ENCODE measurements at regions not wholly inside any gene's neighbourhood (a gene's known extent, or its start where the extent isn't known, plus 50 kb on each side); places are given as distances from the start of the nearest gene placed in this dataset.
"Not testable (repeated sequence)": the region's sequence is repeated elsewhere in the genome, so short reads cannot be mapped to it uniquely, and the experiment has no call there.

- Histone ChIP-seq H3K9me3 (ENCODE audit: low read depth, low read length) (no peaks in the 10 kb centered on the region), H3K4me1 (ENCODE audit: insufficient read depth, low read length) (peaks cover 6% of the 10 kb centered on the region), H3K27me3 (ENCODE audit: insufficient read depth, low read length) (peaks cover 23% of the 10 kb centered on the region), H3K4me3 (ENCODE audit: low read length) (no peak overlapping the region)
Measured at GRCh38 chr7:26083113-26083512, 68.9 kb upstream of the NFE2L3 start.

GRCh38 chr7:26084418-26084817 lies 67.6 kb upstream of the NFE2L3 start:
- Histone ChIP-seq H3K4me1 (ENCODE audit: insufficient read depth, low read length) (peaks cover 4% of the 10 kb centered on the region), H3K9me3 (ENCODE audit: low read depth, low read length) (no peaks in the 10 kb centered on the region)

GRCh38 chr7:26085771-26086170 lies 66.2 kb upstream of the NFE2L3 start:
- Histone ChIP-seq H3K4me3 (ENCODE audit: low read length) (no peak overlapping the region), H3K4me1 (ENCODE audit: insufficient read depth, low read length) (peaks cover 8% of the 10 kb centered on the region), H3K9me3 (ENCODE audit: low read depth, low read length) (no peaks in the 10 kb centered on the region), H3K27me3 (ENCODE audit: insufficient read depth, low read length) (no peaks in the 10 kb centered on the region)

More at GRCh38 chr7:26084418-26084817, 67.6 kb upstream of the NFE2L3 start:
- Histone ChIP-seq H3K4me3 (ENCODE audit: low read length) (no peak overlapping the region), H3K27me3 (ENCODE audit: insufficient read depth, low read length) (peaks cover 10% of the 10 kb centered on the region)

- H3K4me1 ChIP-seq (ENCODE audit: insufficient read depth, low read length) = peaks cover 10% of the 10 kb centered on the region
- no peak overlapping the region for H3K4me3 ChIP-seq (ENCODE audit: low read length)
- no peaks in the 10 kb centered on the region for H3K27me3 ChIP-seq (ENCODE audit: insufficient read depth, low read length)
- no peaks in the 10 kb centered on the region for H3K9me3 ChIP-seq (ENCODE audit: low read depth, low read length)
Measured at GRCh38 chr7:26087321-26088091, 64.5 kb upstream of the NFE2L3 start.

GRCh38 chr7:26089469-26089868 lies 62.5 kb upstream of the NFE2L3 start:
- peaks cover 10% of the 10 kb centered on the region for H3K4me1 ChIP-seq (ENCODE audit: insufficient read depth, low read length)
- not testable (repeated sequence) for H3K27me3 ChIP-seq (ENCODE audit: insufficient read depth, low read length); H3K4me3 ChIP-seq (ENCODE audit: low read length); H3K9me3 ChIP-seq (ENCODE audit: low read depth, low read length)

GRCh38 chr7:26090927-26091519 lies 61.0 kb upstream of the NFE2L3 start:
- Histone ChIP-seq H3K4me1 (ENCODE audit: insufficient read depth, low read length) (peaks cover 10% of the 10 kb centered on the region), H3K27me3 (ENCODE audit: insufficient read depth, low read length) (no peaks in the 10 kb centered on the region), H3K9me3 (ENCODE audit: low read depth, low read length) (no peaks in the 10 kb centered on the region), H3K4me3 (ENCODE audit: low read length) (no peak overlapping the region)

- Histone ChIP-seq H3K27me3 (ENCODE audit: insufficient read depth, low read length) (no peaks in the 10 kb centered on the region), H3K4me1 (ENCODE audit: insufficient read depth, low read length) (peaks cover 15% of the 10 kb centered on the region), H3K4me3 (ENCODE audit: low read length) (no peak overlapping the region), H3K9me3 (ENCODE audit: low read depth, low read length) (no peaks in the 10 kb centered on the region)
Measured at GRCh38 chr7:26091933-26092332, 60.1 kb upstream of the NFE2L3 start.

GRCh38 chr7:26093023-26093422 lies 59.0 kb upstream of the NFE2L3 start:
- Histone ChIP-seq H3K4me1 (ENCODE audit: insufficient read depth, low read length) (peaks cover 24% of the 10 kb centered on the region), H3K9me3 (ENCODE audit: low read depth, low read length) (no peaks in the 10 kb centered on the region), H3K27me3 (ENCODE audit: insufficient read depth, low read length) (no peaks in the 10 kb centered on the region), H3K4me3 (ENCODE audit: low read length) (no peak overlapping the region)

- Histone ChIP-seq H3K4me1 (ENCODE audit: insufficient read depth, low read length) (peaks cover 24% of the 10 kb centered on the region), H3K4me3 (ENCODE audit: low read length) (no peak overlapping the region), H3K27me3 (ENCODE audit: insufficient read depth, low read length) (no peaks in the 10 kb centered on the region), H3K9me3 (ENCODE audit: low read depth, low read length) (no peaks in the 10 kb centered on the region)
Measured at GRCh38 chr7:26096136-26096535, 55.9 kb upstream of the NFE2L3 start.

- Histone ChIP-seq H3K4me3 (ENCODE audit: low read length) (no peak overlapping the region), H3K27me3 (ENCODE audit: insufficient read depth, low read length) (no peaks in the 10 kb centered on the region), H3K9me3 (ENCODE audit: low read depth, low read length) (no peaks in the 10 kb centered on the region), H3K4me1 (ENCODE audit: insufficient read depth, low read length) (peaks cover 38% of the 10 kb centered on the region)
Measured at GRCh38 chr7:26097837-26098668, 53.9 kb upstream of the NFE2L3 start.

GRCh38 chr7:26099236-26099635 lies 52.8 kb upstream of the NFE2L3 start:
- Histone ChIP-seq H3K4me1 (ENCODE audit: insufficient read depth, low read length) (peaks cover 44% of the 10 kb centered on the region), H3K4me3 (ENCODE audit: low read length) (no peak overlapping the region), H3K27me3 (ENCODE audit: insufficient read depth, low read length) (no peaks in the 10 kb centered on the region), H3K9me3 (ENCODE audit: low read depth, low read length) (no peaks in the 10 kb centered on the region)

- Histone ChIP-seq H3K4me1 (ENCODE audit: insufficient read depth, low read length) (peaks cover 56% of the 10 kb centered on the region), H3K27me3 (ENCODE audit: insufficient read depth, low read length) (no peaks in the 10 kb centered on the region), H3K4me3 (ENCODE audit: low read length) (peak overlapping the region; percentile 30), H3K9me3 (ENCODE audit: low read depth, low read length) (no peaks in the 10 kb centered on the region)
Measured at GRCh38 chr7:26100406-26101339, 51.3 kb upstream of the NFE2L3 start.

GRCh38 chr7:26101361-26102151 lies 50.4 kb upstream of the NFE2L3 start:
- Histone ChIP-seq H3K27me3 (ENCODE audit: insufficient read depth, low read length) (no peaks in the 10 kb centered on the region), H3K4me1 (ENCODE audit: insufficient read depth, low read length) (peaks cover 64% of the 10 kb centered on the region), H3K4me3 (ENCODE audit: low read length) (peak overlapping the region; percentile 30), H3K9me3 (ENCODE audit: low read depth, low read length) (no peaks in the 10 kb centered on the region)

GRCh38 chr7:26102176-26102575 lies 49.8 kb upstream of the NFE2L3 start:
- H3K27me3 ChIP-seq (ENCODE audit: insufficient read depth, low read length) = no peaks in the 10 kb centered on the region
- peaks cover 59% of the 10 kb centered on the region for H3K4me1 ChIP-seq (ENCODE audit: insufficient read depth, low read length)
- no peaks in the 10 kb centered on the region for H3K9me3 ChIP-seq (ENCODE audit: low read depth, low read length)
- H3K4me3 ChIP-seq (ENCODE audit: low read length) = no peak overlapping the region

Data from mononuclear cell (primary cell).